Glutamatergic neuron (in vitro differentiated cells): ENCODE measurements at regions not wholly inside any gene's neighbourhood (a gene's known extent, or its start where the extent isn't known, plus 50 kb on each side); places are given as distances from the start of the nearest gene placed in this dataset.

Experiments
- DNase-seq: peaks from one replicate; pipeline ENCODE4 v3.0.0; 2022
- H3K27ac Mint-ChIP-seq: one replicate; pipeline ENCODE4 v1.8.0; 2020; ENCODE audit warnings: mild to moderate bottlenecking, mixed read lengths, inconsistent platforms; ENCODE audit not compliant: unreplicated experiment
- H3K27me3 Mint-ChIP-seq: one replicate; pipeline ENCODE4 v1.8.0; 2020; ENCODE audit warnings: mild to moderate bottlenecking, moderate library complexity, mixed read lengths, inconsistent platforms; ENCODE audit not compliant: unreplicated experiment
- H3K36me3 Mint-ChIP-seq: one replicate; pipeline ENCODE4 v1.8.0; 2020; ENCODE audit warnings: mild to moderate bottlenecking, mixed read lengths, inconsistent platforms; ENCODE audit not compliant: unreplicated experiment
- H3K4me1 Mint-ChIP-seq: one replicate; pipeline ENCODE4 v1.8.0; 2020; ENCODE audit warnings: mild to moderate bottlenecking, low read depth, mixed read lengths, inconsistent platforms; ENCODE audit not compliant: unreplicated experiment
- H3K4me3 Mint-ChIP-seq: one replicate; pipeline ENCODE4 v1.8.0; 2020; ENCODE audit warnings: mild to moderate bottlenecking, mixed read lengths, inconsistent platforms; ENCODE audit not compliant: unreplicated experiment
- H3K9me3 Mint-ChIP-seq: one replicate; pipeline ENCODE4 v1.8.0; 2020; ENCODE audit warnings: mild to moderate bottlenecking, moderate library complexity, mixed read lengths, inconsistent platforms; ENCODE audit not compliant: unreplicated experiment
- CTCF ChIP-seq: fragments of 200-600 bp; sonication (generic); IDR thresholded peaks from one replicate; pipeline ENCODE4 v1.5.0; 2021; ENCODE audit not compliant: partially characterized antibody, unreplicated experiment

DNA sequence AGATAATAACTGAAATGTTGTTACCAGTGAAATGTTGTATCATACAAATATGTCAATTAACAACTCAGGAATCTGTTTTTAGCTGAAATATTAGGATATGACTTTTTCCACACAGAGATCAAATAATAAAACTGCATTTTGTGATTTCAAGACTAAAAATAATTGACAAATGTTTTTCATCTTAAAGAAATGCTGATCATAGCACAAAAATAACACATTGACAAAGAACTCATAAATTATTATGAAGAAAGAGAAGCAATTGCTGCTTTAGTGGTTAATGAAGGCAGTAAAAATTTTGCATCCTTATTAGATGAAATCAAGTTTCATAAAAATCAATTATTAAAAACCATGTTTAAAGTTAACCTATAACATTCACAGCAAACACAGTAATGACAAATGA is 1417.3 kb downstream of the OLFM4 start:
- H3K27me3 Mint-ChIP-seq = no peaks in the 10 kb centered on the region
- no peak overlapping the region for H3K4me3 Mint-ChIP-seq
- no peaks in the 10 kb centered on the region for H3K36me3 Mint-ChIP-seq
- H3K27ac Mint-ChIP-seq = no peak overlapping the region
- no peaks in the 10 kb centered on the region for H3K4me1 Mint-ChIP-seq
- TF ChIP-seq CTCF = no peak
- H3K9me3 Mint-ChIP-seq = no peaks in the 10 kb centered on the region
- DNase-seq = no peak

GRCh38 chr13:54449922-54450321 is 1421.3 kb downstream of the OLFM4 start:
- Mint-ChIP-seq H3K4me1 (no peaks in the 10 kb centered on the region), H3K36me3 (peaks cover 15% of the 10 kb centered on the region), H3K9me3 (peaks cover 5% of the 10 kb centered on the region), H3K4me3 (no peak overlapping the region), H3K27me3 (peaks cover 2% of the 10 kb centered on the region), H3K27ac (no peak overlapping the region)
- no peak for DNase-seq
- TF ChIP-seq CTCF = peak; percentile 22

GRCh38 chr13:54484166-54484565 is 1455.6 kb downstream of the OLFM4 start:
- H3K9me3 Mint-ChIP-seq = peaks cover 1% of the 10 kb centered on the region
- no peak overlapping the region for H3K27ac Mint-ChIP-seq
- DNase-seq = no peak
- H3K36me3 Mint-ChIP-seq = no peaks in the 10 kb centered on the region
- TF ChIP-seq CTCF = no peak
- no peak overlapping the region for H3K4me3 Mint-ChIP-seq
- no peaks in the 10 kb centered on the region for H3K27me3 Mint-ChIP-seq
- H3K4me1 Mint-ChIP-seq = no peaks in the 10 kb centered on the region

DNA sequence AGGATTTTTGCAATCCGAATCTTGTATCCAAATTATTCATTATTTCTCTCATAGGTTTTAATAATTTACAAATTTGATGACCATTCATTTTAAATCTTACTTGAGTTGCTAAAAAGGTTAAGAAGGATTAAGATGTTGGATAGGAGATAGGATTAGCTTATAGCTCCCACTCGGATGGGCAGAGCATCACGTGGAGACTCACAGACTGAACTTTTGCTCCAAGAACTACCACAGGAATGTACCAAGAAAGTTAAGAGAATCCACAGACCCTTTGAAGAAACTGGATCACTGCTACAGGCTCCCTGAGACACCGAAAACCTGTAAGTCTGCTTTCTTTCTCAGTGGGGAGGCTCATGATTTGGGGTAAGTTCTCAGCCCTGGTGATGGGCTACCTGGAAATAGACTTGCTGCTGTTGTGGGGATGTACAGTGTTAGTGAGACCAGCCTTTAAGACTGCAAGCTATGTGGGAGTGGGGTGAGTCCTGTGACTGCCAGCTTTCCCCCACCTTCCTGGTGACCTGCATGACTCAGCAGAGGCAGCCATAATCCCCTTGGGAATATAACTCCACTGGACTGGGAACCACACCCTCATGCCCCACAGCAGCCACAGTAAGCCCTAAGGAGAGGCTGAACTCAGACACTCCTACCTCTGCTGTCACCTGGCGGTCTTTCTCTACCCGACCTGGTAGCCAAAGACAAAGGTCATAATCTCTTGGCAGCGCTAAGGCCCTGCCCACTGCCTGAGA is 1458.0 kb downstream of the OLFM4 start:
- no peak for DNase-seq
- Mint-ChIP-seq H3K36me3 (no peaks in the 10 kb centered on the region), H3K27me3 (no peaks in the 10 kb centered on the region), H3K9me3 (peaks cover 1% of the 10 kb centered on the region), H3K27ac (no peak overlapping the region), H3K4me1 (no peaks in the 10 kb centered on the region), H3K4me3 (no peak overlapping the region)
- no peak for TF ChIP-seq CTCF

GRCh38 chr13:54489359-54489758 is 1460.7 kb downstream of the OLFM4 start:
- TF ChIP-seq CTCF = no peak
- H3K4me1 Mint-ChIP-seq = no peaks in the 10 kb centered on the region
- H3K9me3 Mint-ChIP-seq = no peaks in the 10 kb centered on the region
- no peak overlapping the region for H3K27ac Mint-ChIP-seq
- no peak overlapping the region for H3K4me3 Mint-ChIP-seq
- no peaks in the 10 kb centered on the region for H3K27me3 Mint-ChIP-seq
- no peak for DNase-seq
- H3K36me3 Mint-ChIP-seq = no peaks in the 10 kb centered on the region
